Fibroblast of skin of back (primary cell): ENCODE measurements at regions not wholly inside any gene's neighbourhood (a gene's known extent, or its start where the extent isn't known, plus 50 kb on each side); places are given as distances from the start of the nearest gene placed in this dataset.

Source experiments
- DNase-seq: peaks from one replicate; pipeline ENCODE4 v3.0.0-alpha.2; 2013

- peak; percentile 4 for DNase-seq
Measured at GRCh38 chr13:104382951-104383350, 1316.7 kb upstream of the SLC10A2 start.

- DNase-seq = no peak
Measured at GRCh38 chr13:104376588-104376987, 1310.4 kb upstream of the SLC10A2 start.

- no peak for DNase-seq
Measured at GRCh38 chr13:104375614-104376013, 1309.4 kb upstream of the SLC10A2 start.

- no peak for DNase-seq
Measured at GRCh38 chr13:104372095-104372655, 1306.0 kb upstream of the SLC10A2 start.

GRCh38 chr13:104365430-104365829, 1299.2 kb upstream of the SLC10A2 start:
- no peak for DNase-seq

GRCh38 chr13:104357672-104358354, 1291.6 kb upstream of the SLC10A2 start:
- no peak for DNase-seq

GRCh38 chr13:104357174-104357573, 1291.0 kb upstream of the SLC10A2 start:
- DNase-seq = peak; percentile 12

GRCh38 chr13:104355041-104355670, 1288.9 kb upstream of the SLC10A2 start:
- no peak for DNase-seq

- peak; percentile 52 for DNase-seq
Measured at GRCh38 chr13:104327211-104327610, 1261.0 kb upstream of the SLC10A2 start.

GRCh38 chr13:104326523-104326922, 1260.3 kb upstream of the SLC10A2 start:
- no peak for DNase-seq

GRCh38 chr13:104321756-104322155, 1255.5 kb upstream of the SLC10A2 start:
- DNase-seq = no peak

GRCh38 chr13:104320446-104320845, 1254.2 kb upstream of the SLC10A2 start:
- peak; percentile 37 for DNase-seq

GRCh38 chr13:104318121-104318520, 1251.9 kb upstream of the SLC10A2 start:
- peak; percentile 49 for DNase-seq

GRCh38 chr13:104315606-104316005, 1249.4 kb upstream of the SLC10A2 start:
- peak; percentile 97 for DNase-seq

- DNase-seq = peak; percentile 59
Measured at GRCh38 chr13:104314926-104315535, 1248.8 kb upstream of the SLC10A2 start.

- no peak for DNase-seq
Measured at GRCh38 chr13:104314321-104314720, 1248.1 kb upstream of the SLC10A2 start.

GRCh38 chr13:104310861-104311260, 1244.6 kb upstream of the SLC10A2 start:
- DNase-seq = peak; percentile 24

- no peak for DNase-seq
Measured at GRCh38 chr13:104309431-104309830, 1243.2 kb upstream of the SLC10A2 start.

GRCh38 chr13:104301171-104301975, 1235.2 kb upstream of the SLC10A2 start:
- no peak for DNase-seq

GRCh38 chr13:104297075-104297474, 1230.9 kb upstream of the SLC10A2 start:
- DNase-seq = no peak

- no peak for DNase-seq
Measured at GRCh38 chr13:104296286-104296685, 1230.1 kb upstream of the SLC10A2 start.

- no peak for DNase-seq
Measured at GRCh38 chr13:104295537-104295936, 1229.3 kb upstream of the SLC10A2 start.

GRCh38 chr13:104289400-104289799, 1223.2 kb upstream of the SLC10A2 start:
- no peak for DNase-seq
